ENCODE measurements at regions not wholly inside any gene's neighbourhood (a gene's known extent, or its start where the extent isn't known, plus 50 kb on each side); places are given as distances from the start of the nearest gene placed in this dataset.
"Not testable (repeated sequence)": the region's sequence is repeated elsewhere in the genome, so short reads cannot be mapped to it uniquely, and the experiment has no call there.

DNA sequence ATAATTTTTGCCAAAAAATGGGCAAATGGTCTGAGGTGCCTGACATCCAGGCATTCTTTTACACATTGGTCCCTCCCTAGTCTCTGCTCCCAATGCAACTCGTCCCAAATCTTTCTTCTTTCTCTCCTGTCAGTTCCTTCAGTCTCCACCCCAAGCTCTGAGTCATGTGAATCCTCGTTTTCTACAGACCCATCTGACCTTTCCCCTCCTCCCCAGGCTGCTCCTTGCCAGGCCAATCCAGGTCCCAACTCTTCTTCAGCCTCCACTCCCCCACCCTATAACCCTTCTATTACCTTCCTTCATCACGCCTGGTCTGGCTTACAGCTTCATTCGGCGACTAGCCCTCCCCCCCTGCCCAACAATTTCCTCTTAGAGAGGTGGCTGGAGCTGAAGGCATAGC lies 55.3 kb downstream of the BBS10 start:
- DNase-seq (ENCODE audit: extremely low read depth in 1 of 11, low read depth in 9 of 11, low spot score in 4 of 11), result not testable (repeated sequence)

- not testable (repeated sequence) for DNase-seq (ENCODE audit: extremely low read depth in 1 of 11, low read depth in 9 of 11, low spot score in 4 of 11)
Measured at GRCh38 chr12:76292305-76292704, 55.9 kb downstream of the BBS10 start.

DNA sequence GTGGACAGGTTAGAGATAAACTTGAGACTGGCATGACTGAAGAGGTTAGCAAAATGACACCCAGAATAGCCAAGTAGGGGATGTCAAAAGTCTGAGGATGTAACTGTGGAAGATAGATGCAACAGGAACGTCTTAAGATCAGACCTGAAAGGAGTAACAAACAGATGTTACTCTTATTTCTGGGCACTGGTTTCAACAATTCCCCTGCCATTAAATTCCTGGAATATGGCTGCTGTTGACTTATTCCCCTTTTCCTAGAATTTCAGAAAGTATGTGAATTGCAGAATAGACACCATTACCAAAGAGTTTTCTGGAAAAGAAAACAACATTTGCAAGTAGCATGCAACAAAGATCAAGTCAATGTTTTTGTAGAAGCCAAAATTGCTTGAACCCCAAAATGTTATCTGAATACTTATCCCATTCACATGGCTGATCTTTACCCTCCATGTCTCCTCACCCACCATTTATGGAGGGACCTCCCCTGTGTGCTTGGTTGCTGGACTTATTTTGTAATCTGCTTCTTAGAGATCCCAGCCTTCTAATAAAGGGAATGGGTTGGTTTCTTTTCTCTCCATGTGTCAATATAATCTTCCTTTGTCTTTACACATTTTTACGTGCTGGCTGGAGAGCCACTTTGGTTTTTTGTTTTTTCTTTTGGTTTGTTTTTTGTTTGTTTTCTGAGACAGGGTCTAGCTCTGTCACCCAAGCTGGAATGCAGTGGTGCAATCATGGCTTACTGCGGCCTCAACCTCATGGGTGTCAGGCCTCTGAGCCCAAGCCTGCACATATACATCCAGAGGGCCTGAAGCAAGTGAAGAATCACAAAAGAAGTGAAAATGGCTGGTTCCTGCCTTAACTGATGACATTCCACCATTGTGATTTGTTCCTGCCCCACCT lies 57.0 kb downstream of the BBS10 start:
- no peak for DNase-seq (ENCODE audit: extremely low read depth in 1 of 11, low read depth in 9 of 11, low spot score in 4 of 11)

DNA sequence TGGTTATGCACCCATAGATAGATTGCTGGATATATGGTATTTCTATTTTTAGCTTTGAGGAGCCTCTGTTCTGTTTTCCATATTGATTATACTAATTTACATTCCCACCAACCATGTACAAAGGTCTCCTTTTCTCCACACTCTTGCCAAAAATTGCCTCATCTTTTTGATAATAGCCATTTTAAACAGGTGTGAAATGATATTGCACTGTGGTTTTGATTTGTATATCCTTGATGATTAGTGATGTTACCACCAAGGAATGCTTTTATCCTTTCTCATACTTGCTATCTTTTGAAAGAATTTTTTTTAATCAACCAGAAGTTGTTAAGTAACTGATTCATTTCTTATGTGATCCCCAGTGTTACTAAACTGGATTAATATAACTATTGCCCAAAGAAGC lies 60.0 kb downstream of the BBS10 start:
- no peak for DNase-seq (ENCODE audit: extremely low read depth in 1 of 11, low read depth in 9 of 11, low spot score in 4 of 11)

DNA sequence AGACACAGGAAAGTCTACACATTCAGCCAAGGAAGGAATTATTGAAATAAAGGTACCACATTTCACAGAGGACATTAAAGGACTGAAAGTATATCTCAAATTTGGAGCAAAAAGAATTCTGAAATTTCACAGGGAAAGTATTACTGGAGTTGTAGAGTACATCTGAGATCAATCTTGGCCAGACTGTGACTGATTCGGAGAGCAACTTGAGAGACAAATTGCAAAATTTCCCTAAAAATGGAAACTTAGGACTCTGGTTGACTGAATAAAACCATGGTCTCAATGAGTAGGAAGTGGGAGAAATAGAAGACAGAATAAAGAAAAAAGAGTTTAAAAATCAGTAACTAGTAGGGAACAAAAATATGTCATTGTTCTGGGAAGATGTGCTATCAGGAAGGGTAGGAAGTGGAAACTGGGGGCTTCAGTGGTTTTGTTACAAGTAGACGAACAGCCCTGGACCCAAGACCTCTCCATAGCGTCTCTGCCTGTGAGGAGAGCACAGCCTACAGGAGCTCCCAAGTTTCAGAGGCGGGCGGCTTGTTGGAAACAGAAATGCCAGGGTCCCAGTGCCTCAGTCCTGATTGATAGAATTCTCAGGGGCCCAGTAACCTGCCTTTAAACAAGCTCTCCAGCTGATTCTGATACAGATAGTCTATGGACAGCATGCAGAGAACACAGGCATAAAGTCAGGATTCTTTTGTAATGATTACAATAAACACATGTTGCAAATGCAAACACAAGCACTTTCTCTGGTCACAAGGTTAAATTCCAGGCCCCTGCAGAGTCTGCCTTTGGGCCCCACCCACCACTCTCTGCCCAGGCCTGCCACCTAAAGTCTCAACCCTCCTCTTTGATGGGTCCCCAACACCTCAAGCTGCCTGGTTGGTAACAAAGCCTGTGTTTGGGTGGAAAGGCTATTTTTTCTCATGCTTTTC lies 63.1 kb downstream of the BBS10 start:
- DNase-seq (ENCODE audit: extremely low read depth in 1 of 11, low read depth in 9 of 11, low spot score in 4 of 11), result peak in 4 of 11 donors; percentile 2 to 24 (median 4)

DNA sequence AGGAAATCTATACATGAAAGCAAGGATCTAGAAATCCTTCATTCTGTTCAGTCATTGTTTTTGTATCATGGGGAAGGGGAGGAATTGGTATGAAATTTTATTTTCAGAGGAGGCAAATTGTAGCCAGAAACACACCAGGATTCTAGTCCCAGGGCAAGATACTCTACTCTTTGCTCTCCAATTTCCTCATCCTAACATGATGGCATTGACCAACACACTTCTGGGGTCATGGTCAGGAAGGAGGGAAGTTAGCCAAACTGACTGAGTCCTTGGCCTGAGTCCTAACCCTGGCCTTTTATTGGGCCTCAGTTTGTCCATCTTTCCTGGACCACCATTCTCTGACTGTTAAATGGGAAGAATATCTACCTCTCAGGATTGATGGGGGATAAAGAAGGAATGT lies 65.5 kb downstream of the BBS10 start:
- DNase-seq (ENCODE audit: extremely low read depth in 1 of 11, low read depth in 9 of 11, low spot score in 4 of 11), result no peak

DNA sequence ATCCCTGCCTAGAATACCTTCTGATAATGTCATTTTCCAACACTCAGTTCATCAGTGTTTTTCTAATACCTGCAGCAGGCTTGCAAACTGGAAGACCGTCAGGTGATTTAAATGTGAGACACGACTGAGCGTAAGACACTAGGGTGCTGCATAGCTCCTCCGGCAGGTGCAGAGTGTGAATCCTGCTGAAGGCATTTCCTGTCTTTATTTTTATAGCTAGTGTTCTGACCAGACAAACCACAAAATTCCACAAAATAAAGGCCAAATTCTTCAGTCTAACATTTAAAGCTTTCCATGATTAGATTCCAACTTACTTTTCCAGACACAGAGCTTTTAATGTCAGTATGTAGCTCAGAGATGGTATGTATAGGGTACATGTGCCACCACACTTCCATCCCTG lies 70.7 kb downstream of the BBS10 start:
- no peak for DNase-seq (ENCODE audit: extremely low read depth in 1 of 11, low read depth in 9 of 11, low spot score in 4 of 11)

DNA sequence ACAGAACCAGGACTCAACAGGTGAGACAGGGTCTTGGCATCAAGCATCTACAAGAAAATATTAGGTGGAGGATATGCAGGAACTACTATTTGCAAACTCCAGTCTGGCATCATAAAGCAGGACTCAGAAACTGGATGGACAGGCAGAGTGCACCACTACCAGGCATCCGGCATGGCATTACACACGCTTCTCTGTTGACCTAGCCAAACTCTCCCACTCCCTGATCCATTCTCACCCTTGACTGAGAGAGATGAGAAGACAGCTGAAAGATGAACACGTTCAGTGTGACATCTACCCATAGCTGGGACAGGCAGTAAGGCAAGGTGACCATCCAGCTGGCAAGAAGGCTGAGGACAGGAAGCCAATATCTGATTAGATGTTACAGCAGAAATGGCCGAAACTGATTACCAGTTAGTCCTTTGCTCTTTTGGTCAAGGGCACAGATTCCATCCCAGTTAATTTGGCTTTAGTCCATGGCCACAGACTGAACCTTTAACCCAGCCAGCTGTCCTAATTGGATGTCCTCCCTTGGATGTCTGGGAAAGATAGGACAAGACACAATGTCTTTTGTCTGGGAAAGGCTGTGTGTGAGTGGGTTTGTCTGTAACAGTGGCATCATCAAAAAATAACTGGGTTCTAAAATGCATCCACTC lies 71.6 kb downstream of the BBS10 start:
- DNase-seq (ENCODE audit: extremely low read depth in 1 of 11, low read depth in 9 of 11, low spot score in 4 of 11), result no peak

DNA sequence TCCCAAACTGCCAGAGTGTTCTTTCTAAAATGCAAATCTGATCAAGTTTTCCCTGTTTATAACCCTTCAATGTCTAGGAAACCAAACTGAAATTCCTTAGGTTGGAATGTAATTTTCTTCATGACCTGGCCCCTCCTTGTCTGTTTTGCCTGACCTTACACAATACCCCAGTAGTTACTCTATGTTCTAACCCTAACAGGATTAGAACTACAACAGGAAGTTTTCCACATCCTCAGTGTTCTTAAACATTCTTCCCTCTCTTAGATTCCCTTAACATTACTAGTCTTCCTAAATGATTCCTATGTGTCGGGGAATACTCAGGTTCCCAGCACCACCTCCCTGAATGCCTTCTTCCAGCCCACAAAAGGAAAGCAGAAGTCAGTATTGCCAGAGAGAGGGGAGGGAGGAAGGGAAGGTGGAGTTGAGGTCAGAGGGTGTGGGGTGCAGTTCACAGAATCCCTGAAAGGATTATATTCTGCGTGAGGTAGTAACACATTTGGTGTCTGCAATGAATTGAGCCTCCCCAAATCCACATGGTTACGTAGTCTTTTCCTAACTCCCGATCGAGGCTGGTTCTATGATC lies 72.6 kb downstream of the BBS10 start:
- no peak for DNase-seq (ENCODE audit: extremely low read depth in 1 of 11, low read depth in 9 of 11, low spot score in 4 of 11)

DNA sequence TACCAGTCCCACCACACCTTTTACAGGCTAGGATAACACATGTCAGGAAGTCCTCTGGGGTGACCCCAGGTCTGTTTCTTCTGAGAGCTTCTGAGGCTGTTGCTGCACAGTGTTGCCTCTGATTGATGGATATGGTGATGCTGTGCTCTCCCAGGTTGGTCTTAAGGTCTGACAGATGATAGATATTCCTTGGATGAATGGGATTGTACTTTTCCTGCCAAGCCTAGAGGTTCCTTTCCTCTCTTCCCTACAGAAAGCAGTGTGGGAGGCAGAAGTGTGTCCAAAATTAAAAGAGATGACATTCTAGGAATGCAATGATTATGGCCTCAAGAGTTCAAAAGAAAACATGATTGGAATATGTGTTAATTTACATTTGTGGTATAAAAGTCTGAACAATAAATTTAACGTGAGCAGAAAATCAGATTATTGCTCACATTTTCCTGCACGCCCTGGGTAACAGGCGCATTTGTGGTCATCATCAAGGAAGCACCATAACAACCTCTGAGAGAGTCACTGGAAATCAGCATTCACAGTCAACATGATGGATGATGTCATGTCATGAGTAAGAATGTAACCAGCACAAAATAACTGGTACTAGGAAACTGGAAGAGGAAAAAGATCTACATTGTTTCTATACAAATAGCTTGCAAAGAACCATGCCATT lies 73.7 kb downstream of the BBS10 start:
- no peak for DNase-seq (ENCODE audit: extremely low read depth in 1 of 11, low read depth in 9 of 11, low spot score in 4 of 11)

- DNase-seq (ENCODE audit: extremely low read depth in 1 of 11, low read depth in 9 of 11, low spot score in 4 of 11), result no peak
Measured at GRCh38 chr12:76272287-76272686, 75.9 kb downstream of the BBS10 start.

GRCh38 chr12:76270657-76271358 lies 77.4 kb downstream of the BBS10 start:
- DNase-seq (ENCODE audit: extremely low read depth in 1 of 11, low read depth in 9 of 11, low spot score in 4 of 11), result no peak

DNA sequence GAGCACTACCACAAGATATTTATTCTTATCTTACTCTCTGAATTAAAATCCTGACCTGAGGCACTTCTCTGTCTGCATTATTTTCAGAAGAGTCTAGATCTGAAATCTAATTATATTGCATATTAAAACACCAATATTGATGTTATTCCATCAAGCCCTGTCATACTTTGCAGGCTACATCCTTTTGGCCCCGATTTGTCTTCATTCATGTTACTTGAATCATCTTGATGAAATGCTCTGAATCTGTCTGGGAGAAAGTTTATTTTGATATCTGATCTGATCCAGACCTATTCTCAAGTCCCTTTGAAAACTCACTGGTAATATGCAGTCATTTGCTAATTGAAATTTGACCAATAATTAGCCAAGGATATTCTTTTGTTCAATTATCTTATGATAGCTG lies 79.9 kb downstream of the BBS10 start:
- DNase-seq (ENCODE audit: extremely low read depth in 1 of 11, low read depth in 9 of 11, low spot score in 4 of 11), result no peak

DNA sequence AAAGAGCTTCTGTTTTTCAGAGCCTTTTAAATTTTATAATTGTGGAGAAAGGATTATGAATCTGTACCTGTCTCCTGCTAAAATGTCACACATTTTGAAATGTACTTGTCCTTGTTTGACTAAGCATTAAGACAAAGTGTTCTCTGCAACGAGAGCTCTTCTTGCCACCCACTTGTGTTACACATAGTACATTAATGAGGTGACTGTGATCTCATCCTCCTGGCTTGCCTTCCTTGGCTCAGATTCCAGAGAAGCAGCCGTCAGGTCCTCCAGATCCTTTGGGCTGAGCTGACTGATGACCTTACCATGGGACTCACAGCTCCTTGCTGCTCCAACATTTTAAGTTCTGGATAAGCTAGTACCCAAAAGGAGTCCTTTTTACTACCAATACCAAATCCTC lies 81.4 kb downstream of the BBS10 start:
- DNase-seq (ENCODE audit: extremely low read depth in 1 of 11, low read depth in 9 of 11, low spot score in 4 of 11), result no peak

- DNase-seq (ENCODE audit: extremely low read depth in 1 of 11, low read depth in 9 of 11, low spot score in 4 of 11), result no peak
Measured at GRCh38 chr12:76265424-76266180, 82.6 kb downstream of the BBS10 start.

DNA sequence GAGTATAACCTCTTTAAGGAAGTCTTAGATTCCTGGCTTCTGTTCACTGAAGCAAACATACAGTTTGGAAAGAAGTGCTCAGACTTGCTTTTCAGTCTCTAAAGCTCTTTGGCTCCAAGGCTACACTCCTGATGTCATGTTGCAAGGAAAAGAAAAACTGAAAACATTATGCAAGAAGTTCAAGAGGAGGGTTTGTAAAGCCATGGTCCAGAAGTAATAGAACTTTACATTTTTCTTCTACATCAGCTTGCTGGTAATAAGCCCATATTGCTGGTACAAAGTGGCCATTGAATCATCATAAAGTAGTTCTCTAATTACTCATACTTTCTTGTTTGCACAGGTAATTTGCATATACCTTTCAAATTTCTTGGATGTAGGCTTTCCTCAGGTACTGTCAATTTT lies 83.6 kb downstream of the BBS10 start:
- DNase-seq (ENCODE audit: extremely low read depth in 1 of 11, low read depth in 9 of 11, low spot score in 4 of 11), result no peak

DNA sequence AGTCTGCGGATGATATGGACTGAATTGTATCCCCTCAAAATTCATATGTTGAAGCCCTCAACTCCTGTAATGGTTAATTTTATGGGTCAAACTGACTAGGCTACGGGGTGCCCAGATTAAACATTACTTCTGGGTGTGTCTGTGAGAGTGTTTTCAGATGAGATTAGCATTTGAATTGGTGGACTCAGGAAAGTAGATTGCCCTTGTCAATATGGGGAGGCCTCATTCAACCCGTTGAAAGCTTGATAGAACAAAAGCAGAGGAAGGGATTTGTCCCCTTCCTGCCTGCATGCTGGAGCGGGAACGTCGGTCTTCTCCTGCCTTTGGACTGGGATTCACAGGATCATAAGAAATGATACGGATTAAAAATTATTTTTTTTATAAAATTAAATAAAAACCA lies 84.5 kb downstream of the BBS10 start:
- no peak for DNase-seq (ENCODE audit: extremely low read depth in 1 of 11, low read depth in 9 of 11, low spot score in 4 of 11)

- no peak for DNase-seq (ENCODE audit: extremely low read depth in 1 of 11, low read depth in 9 of 11, low spot score in 4 of 11)
Measured at GRCh38 chr12:76260390-76260748, 87.8 kb downstream of the BBS10 start.

All from renal cortex interstitium (tissue), 11 donors.